ENCODE measurements at regions not wholly inside any gene's neighbourhood (a gene's known extent, or its start where the extent isn't known, plus 50 kb on each side); places are given as distances from the start of the nearest gene placed in this dataset.

DNA sequence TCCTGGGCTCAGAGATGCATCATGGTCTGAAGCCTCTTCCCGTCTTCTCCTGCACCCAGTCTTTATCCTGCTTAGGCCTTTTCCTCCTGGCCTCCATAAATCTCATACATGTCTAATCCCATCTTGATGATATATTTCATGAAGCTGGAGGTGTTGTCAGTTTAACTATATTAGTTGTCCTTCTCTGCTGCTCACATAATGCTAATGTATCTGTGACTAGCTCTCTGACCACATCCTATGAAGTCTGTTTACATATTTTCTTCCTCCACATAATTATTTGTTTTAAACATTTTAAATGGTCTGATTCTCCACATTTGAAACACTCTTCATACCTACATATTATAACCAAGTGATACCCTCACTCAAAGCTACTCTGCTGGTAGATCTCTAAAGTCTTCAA is 315.2 kb upstream of the RND3 start:
- Histone ChIP-seq H2AFZ (no peak overlapping the region; the same call in 1 of the 2 replicates), H3K9me2 (ENCODE audit: insufficient read depth) (peaks cover 12% of the 10 kb centered on the region), H3F3A (replicated peaks; ENCODE audit: low read depth) (no peaks in the 10 kb centered on the region), H4K20me1 (replicated peaks; ENCODE audit: insufficient read depth) (no peaks in the 10 kb centered on the region), H3K79me2 (replicated peaks; ENCODE audit: insufficient read depth) (no peaks in the 10 kb centered on the region), H3K4me1 (ENCODE audit: insufficient read depth) (no peaks in the 10 kb centered on the region; the same call in 1 of the 2 replicates), H3K36me3 (ENCODE audit: insufficient read depth) (no peaks in the 10 kb centered on the region), H3K4me3 (no peak overlapping the region), H3K27ac (ENCODE audit: low read depth) (no peak overlapping the region), H3K4me2 (no peak overlapping the region), H3K27me3 (ENCODE audit: insufficient read depth) (no peaks in the 10 kb centered on the region)
- DNase-seq (ENCODE audit: low spot score) (no peak), ATAC-seq (no peak)
- no peaks in the 10 kb centered on the region for H3K27me3 Mint-ChIP-seq (ENCODE audit: insufficient read depth, low read depth, poor library complexity)
- no peak overlapping the region for H3K4me3 Mint-ChIP-seq
- peaks cover 18% of the 10 kb centered on the region; the same call in 2 of the 3 replicates for H3K9me3 Mint-ChIP-seq
- H3K4me1 Mint-ChIP-seq, result peaks cover 3% of the 10 kb centered on the region; the same call in 1 of the 3 replicates
- H3K36me3 Mint-ChIP-seq (ENCODE audit: low read depth), result peaks cover 24% of the 10 kb centered on the region; the same call in 2 of the 3 replicates
- no peak overlapping the region for H3K27ac Mint-ChIP-seq
- TF ChIP-seq POLR2AphosphoS5 (IDR thresholded peaks at IDR 0.05; ENCODE audit: low read depth) (no peak), EZH2phosphoT487 (IDR thresholded peaks at IDR 0.05; ENCODE audit: unreplicated experiment) (no peak), CREB1 (CRISPR knock-in tag; IDR thresholded peaks at IDR 0.05; ENCODE audit: low read depth) (no peak), JUNB (IDR thresholded peaks at IDR 0.05; ENCODE audit: unreplicated experiment) (no peak), EZH2 (IDR thresholded peaks at IDR 0.05; ENCODE audit: low read depth, unreplicated experiment) (no peak), ZNF331 (CRISPR knock-in tag; IDR thresholded peaks at IDR 0.05; ENCODE audit: low read depth) (no peak), STAT1 (IDR thresholded peaks at IDR 0.05; ENCODE audit: unreplicated experiment) (no peak)
- TF ChIP-seq, protein P1, sequence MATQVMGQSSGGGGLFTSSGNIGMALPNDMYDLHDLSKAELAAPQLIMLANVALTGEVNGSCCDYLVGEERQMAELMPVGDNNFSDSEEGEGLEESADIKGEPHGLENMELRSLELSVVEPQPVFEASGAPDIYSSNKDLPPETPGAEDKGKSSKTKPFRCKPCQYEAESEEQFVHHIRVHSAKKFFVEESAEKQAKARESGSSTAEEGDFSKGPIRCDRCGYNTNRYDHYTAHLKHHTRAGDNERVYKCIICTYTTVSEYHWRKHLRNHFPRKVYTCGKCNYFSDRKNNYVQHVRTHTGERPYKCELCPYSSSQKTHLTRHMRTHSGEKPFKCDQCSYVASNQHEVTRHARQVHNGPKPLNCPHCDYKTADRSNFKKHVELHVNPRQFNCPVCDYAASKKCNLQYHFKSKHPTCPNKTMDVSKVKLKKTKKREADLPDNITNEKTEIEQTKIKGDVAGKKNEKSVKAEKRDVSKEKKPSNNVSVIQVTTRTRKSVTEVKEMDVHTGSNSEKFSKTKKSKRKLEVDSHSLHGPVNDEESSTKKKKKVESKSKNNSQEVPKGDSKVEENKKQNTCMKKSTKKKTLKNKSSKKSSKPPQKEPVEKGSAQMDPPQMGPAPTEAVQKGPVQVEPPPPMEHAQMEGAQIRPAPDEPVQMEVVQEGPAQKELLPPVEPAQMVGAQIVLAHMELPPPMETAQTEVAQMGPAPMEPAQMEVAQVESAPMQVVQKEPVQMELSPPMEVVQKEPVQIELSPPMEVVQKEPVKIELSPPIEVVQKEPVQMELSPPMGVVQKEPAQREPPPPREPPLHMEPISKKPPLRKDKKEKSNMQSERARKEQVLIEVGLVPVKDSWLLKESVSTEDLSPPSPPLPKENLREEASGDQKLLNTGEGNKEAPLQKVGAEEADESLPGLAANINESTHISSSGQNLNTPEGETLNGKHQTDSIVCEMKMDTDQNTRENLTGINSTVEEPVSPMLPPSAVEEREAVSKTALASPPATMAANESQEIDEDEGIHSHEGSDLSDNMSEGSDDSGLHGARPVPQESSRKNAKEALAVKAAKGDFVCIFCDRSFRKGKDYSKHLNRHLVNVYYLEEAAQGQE (IDR thresholded peaks at IDR 0.05; ENCODE audit: unreplicated experiment), result no peak
- TF ChIP-seq, protein P2, sequence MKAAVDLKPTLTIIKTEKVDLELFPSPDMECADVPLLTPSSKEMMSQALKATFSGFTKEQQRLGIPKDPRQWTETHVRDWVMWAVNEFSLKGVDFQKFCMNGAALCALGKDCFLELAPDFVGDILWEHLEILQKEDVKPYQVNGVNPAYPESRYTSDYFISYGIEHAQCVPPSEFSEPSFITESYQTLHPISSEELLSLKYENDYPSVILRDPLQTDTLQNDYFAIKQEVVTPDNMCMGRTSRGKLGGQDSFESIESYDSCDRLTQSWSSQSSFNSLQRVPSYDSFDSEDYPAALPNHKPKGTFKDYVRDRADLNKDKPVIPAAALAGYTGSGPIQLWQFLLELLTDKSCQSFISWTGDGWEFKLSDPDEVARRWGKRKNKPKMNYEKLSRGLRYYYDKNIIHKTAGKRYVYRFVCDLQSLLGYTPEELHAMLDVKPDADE (IDR thresholded peaks at IDR 0.05), result no peak
- TF ChIP-seq, protein P3, sequence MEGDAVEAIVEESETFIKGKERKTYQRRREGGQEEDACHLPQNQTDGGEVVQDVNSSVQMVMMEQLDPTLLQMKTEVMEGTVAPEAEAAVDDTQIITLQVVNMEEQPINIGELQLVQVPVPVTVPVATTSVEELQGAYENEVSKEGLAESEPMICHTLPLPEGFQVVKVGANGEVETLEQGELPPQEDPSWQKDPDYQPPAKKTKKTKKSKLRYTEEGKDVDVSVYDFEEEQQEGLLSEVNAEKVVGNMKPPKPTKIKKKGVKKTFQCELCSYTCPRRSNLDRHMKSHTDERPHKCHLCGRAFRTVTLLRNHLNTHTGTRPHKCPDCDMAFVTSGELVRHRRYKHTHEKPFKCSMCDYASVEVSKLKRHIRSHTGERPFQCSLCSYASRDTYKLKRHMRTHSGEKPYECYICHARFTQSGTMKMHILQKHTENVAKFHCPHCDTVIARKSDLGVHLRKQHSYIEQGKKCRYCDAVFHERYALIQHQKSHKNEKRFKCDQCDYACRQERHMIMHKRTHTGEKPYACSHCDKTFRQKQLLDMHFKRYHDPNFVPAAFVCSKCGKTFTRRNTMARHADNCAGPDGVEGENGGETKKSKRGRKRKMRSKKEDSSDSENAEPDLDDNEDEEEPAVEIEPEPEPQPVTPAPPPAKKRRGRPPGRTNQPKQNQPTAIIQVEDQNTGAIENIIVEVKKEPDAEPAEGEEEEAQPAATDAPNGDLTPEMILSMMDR (conservative IDR thresholded peaks at IDR 0.05; ENCODE audit: low read depth in 2 of 2), result no peak
- TF ChIP-seq, protein P4, sequence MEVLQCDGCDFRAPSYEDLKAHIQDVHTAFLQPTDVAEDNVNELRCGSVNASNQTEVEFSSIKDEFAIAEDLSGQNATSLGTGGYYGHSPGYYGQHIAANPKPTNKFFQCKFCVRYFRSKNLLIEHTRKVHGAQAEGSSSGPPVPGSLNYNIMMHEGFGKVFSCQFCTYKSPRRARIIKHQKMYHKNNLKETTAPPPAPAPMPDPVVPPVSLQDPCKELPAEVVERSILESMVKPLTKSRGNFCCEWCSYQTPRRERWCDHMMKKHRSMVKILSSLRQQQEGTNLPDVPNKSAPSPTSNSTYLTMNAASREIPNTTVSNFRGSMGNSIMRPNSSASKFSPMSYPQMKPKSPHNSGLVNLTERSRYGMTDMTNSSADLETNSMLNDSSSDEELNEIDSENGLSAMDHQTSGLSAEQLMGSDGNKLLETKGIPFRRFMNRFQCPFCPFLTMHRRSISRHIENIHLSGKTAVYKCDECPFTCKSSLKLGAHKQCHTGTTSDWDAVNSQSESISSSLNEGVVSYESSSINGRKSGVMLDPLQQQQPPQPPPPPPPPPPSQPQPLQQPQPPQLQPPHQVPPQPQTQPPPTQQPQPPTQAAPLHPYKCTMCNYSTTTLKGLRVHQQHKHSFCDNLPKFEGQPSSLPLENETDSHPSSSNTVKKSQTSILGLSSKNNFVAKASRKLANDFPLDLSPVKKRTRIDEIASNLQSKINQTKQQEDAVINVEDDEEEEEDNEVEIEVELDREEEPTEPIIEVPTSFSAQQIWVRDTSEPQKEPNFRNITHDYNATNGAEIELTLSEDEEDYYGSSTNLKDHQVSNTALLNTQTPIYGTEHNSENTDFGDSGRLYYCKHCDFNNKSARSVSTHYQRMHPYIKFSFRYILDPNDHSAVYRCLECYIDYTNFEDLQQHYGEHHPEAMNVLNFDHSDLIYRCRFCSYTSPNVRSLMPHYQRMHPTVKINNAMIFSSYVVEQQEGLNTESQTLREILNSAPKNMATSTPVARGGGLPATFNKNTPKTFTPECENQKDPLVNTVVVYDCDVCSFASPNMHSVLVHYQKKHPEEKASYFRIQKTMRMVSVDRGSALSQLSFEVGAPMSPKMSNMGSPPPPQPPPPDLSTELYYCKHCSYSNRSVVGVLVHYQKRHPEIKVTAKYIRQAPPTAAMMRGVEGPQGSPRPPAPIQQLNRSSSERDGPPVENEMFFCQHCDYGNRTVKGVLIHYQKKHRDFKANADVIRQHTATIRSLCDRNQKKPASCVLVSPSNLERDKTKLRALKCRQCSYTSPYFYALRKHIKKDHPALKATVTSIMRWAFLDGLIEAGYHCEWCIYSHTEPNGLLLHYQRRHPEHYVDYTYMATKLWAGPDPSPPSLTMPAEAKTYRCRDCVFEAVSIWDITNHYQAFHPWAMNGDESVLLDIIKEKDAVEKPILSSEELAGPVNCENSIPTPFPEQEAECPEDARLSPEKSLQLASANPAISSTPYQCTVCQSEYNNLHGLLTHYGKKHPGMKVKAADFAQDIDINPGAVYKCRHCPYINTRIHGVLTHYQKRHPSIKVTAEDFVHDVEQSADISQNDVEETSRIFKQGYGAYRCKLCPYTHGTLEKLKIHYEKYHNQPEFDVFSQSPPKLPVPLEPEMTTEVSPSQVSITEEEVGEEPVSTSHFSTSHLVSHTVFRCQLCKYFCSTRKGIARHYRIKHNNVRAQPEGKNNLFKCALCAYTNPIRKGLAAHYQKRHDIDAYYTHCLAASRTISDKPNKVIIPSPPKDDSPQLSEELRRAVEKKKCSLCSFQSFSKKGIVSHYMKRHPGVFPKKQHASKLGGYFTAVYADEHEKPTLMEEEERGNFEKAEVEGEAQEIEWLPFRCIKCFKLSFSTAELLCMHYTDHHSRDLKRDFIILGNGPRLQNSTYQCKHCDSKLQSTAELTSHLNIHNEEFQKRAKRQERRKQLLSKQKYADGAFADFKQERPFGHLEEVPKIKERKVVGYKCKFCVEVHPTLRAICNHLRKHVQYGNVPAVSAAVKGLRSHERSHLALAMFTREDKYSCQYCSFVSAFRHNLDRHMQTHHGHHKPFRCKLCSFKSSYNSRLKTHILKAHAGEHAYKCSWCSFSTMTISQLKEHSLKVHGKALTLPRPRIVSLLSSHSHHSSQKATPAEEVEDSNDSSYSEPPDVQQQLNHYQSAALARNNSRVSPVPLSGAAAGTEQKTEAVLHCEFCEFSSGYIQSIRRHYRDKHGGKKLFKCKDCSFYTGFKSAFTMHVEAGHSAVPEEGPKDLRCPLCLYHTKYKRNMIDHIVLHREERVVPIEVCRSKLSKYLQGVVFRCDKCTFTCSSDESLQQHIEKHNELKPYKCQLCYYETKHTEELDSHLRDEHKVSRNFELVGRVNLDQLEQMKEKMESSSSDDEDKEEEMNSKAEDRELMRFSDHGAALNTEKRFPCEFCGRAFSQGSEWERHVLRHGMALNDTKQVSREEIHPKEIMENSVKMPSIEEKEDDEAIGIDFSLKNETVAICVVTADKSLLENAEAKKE (CRISPR knock-in tag; IDR thresholded peaks at IDR 0.05), result no peak

All from GM23338 (cell line).